Astrocyte (in vitro differentiated cells and primary cell): ENCODE measurements at regions not wholly inside any gene's neighbourhood (a gene's known extent, or its start where the extent isn't known, plus 50 kb on each side); places are given as distances from the start of the nearest gene placed in this dataset.

Experiments used
- DNase-seq: peaks from one replicate; pipeline ENCODE4 v3.0.0-alpha.2; 2010; ENCODE audit warnings: low read depth
- FAIRE-seq: peaks from 2 replicates; lab custom pipeline; 2011; peaks lifted over from hg19 to GRCh38; lab: Jason Lieb, UNC
- H2AFZ ChIP-seq: 2 replicates; pipeline ENCODE4 v1.6.0; 2012; ENCODE audit warnings: low read depth, low read length, inconsistent platforms
- H3K27ac ChIP-seq: 2 replicates; pipeline ENCODE4 v1.5.1; 2011; ENCODE audit warnings: low read depth, low read length, inconsistent platforms
- H3K27me3 ChIP-seq: 2 replicates; pipeline ENCODE4 v1.6.0; 2011; ENCODE audit warnings: low read length, inconsistent platforms; ENCODE audit not compliant: insufficient read depth
- H3K36me3 ChIP-seq: 2 replicates; pipeline ENCODE4 v1.5.1; 2011; ENCODE audit warnings: low read length, inconsistent platforms; ENCODE audit not compliant: insufficient read depth
- H3K4me1 ChIP-seq: 2 replicates; pipeline ENCODE4 v1.5.1; 2011; ENCODE audit warnings: low read length, inconsistent platforms; ENCODE audit not compliant: insufficient read depth
- H3K4me2 ChIP-seq: 2 replicates; pipeline ENCODE4 v1.6.0; 2012; ENCODE audit warnings: low read length, inconsistent platforms
- H3K4me3 ChIP-seq: 2 replicates; pipeline ENCODE4 v1.5.1; 2011; ENCODE audit warnings: low read depth, mild to moderate bottlenecking, low read length, inconsistent platforms; ENCODE audit not compliant: insufficient read depth
- H3K79me2 ChIP-seq: 2 replicates; pipeline ENCODE4 v1.6.0; 2012; ENCODE audit warnings: mild to moderate bottlenecking, low read length, inconsistent platforms; ENCODE audit not compliant: insufficient read depth
- H3K9ac ChIP-seq: 2 replicates; pipeline ENCODE4 v1.6.0; 2012; ENCODE audit warnings: mild to moderate bottlenecking, low read length, inconsistent platforms
- H3K9me3 ChIP-seq: 2 replicates; pipeline ENCODE4 v1.5.1; 2012; ENCODE audit warnings: low read depth, mild to moderate bottlenecking, low read length, inconsistent platforms; ENCODE audit not compliant: insufficient read depth
- H4K20me1 ChIP-seq: 2 replicates; pipeline ENCODE4 v1.6.0; 2012; ENCODE audit warnings: low read length, inconsistent platforms; ENCODE audit not compliant: insufficient read depth
- H3K27ac Mint-ChIP-seq: one replicate; pipeline ENCODE4 v1.8.0; 2021; ENCODE audit warnings: mild to moderate bottlenecking, mixed read lengths; ENCODE audit not compliant: unreplicated experiment
- H3K27me3 Mint-ChIP-seq: one replicate; pipeline ENCODE4 v1.8.0; 2021; ENCODE audit warnings: low read depth, mixed read lengths; ENCODE audit not compliant: unreplicated experiment
- H3K36me3 Mint-ChIP-seq: one replicate; pipeline ENCODE4 v1.8.0; 2021; ENCODE audit warnings: low read depth, mixed read lengths; ENCODE audit not compliant: unreplicated experiment
- H3K4me1 Mint-ChIP-seq: one replicate; pipeline ENCODE4 v1.8.0; 2021; ENCODE audit warnings: low read depth, mixed read lengths; ENCODE audit not compliant: unreplicated experiment
- H3K4me3 Mint-ChIP-seq: one replicate; pipeline ENCODE4 v1.8.0; 2021; ENCODE audit warnings: mild to moderate bottlenecking, moderate library complexity, mixed read lengths; ENCODE audit not compliant: unreplicated experiment
- H3K9me3 Mint-ChIP-seq: one replicate; pipeline ENCODE4 v1.8.0; 2021; ENCODE audit warnings: mild to moderate bottlenecking, mixed read lengths; ENCODE audit not compliant: unreplicated experiment
- CTCF ChIP-seq: IDR thresholded peaks from 2 replicates; pipeline ENCODE4 v1.5.1; 2011; ENCODE audit warnings: low read depth, mild to moderate bottlenecking, inconsistent platforms, low read length, moderate library complexity; ENCODE audit not compliant: insufficient read depth
- EZH2 ChIP-seq: IDR thresholded peaks from 2 replicates; pipeline ENCODE4 v1.6.1; 2012; ENCODE audit warnings: mild to moderate bottlenecking, low read length, inconsistent platforms; ENCODE audit not compliant: insufficient read depth

- no peak for TF ChIP-seq CTCF
- TF ChIP-seq EZH2, result no peak
- Histone ChIP-seq H3K4me1 (peaks cover 14% of the 10 kb centered on the region), H3K36me3 (no peaks in the 10 kb centered on the region), H3K9ac (peak overlapping the region; percentile 62), H2AFZ (peak overlapping the region; percentile 30), H3K27me3 (no peaks in the 10 kb centered on the region), H3K79me2 (no peaks in the 10 kb centered on the region), H3K27ac (peak overlapping the region; percentile 77), H4K20me1 (no peaks in the 10 kb centered on the region), H3K9me3 (no peaks in the 10 kb centered on the region), H3K4me2 (peak overlapping the region; percentile 71), H3K4me3 (no peak overlapping the region)
- Mint-ChIP-seq H3K27me3 (no peaks in the 10 kb centered on the region), H3K27ac (no peak overlapping the region), H3K9me3 (peaks cover 2% of the 10 kb centered on the region), H3K36me3 (no peaks in the 10 kb centered on the region), H3K4me3 (no peak overlapping the region), H3K4me1 (peaks cover 5% of the 10 kb centered on the region)
- DNase-seq (peak; percentile 89), FAIRE-seq (no peak)
Observed at GRCh38 chr1:14522926-14523241, 75.6 kb upstream of the KAZN start.

- DNase-seq, result no peak
- H3K4me2 ChIP-seq, result no peak overlapping the region
- no peak overlapping the region for H3K27ac ChIP-seq
- FAIRE-seq, result no peak
- peaks cover 14% of the 10 kb centered on the region for H3K4me1 ChIP-seq
- no peaks in the 10 kb centered on the region for H3K79me2 ChIP-seq
- Mint-ChIP-seq H3K27me3 (peaks cover 2% of the 10 kb centered on the region), H3K27ac (no peak overlapping the region), H3K4me1 (peaks cover 5% of the 10 kb centered on the region), H3K4me3 (no peak overlapping the region), H3K9me3 (peaks cover 2% of the 10 kb centered on the region), H3K36me3 (no peaks in the 10 kb centered on the region)
- H3K36me3 ChIP-seq, result no peaks in the 10 kb centered on the region
- no peaks in the 10 kb centered on the region for H3K9me3 ChIP-seq
- no peak for TF ChIP-seq EZH2
- no peak overlapping the region for H3K9ac ChIP-seq
- H3K4me3 ChIP-seq, result no peak overlapping the region
- H4K20me1 ChIP-seq, result no peaks in the 10 kb centered on the region
- no peaks in the 10 kb centered on the region for H3K27me3 ChIP-seq
- H2AFZ ChIP-seq, result no peak overlapping the region
Observed at GRCh38 chr1:14524826-14525636, 73.5 kb upstream of the KAZN start.

GRCh38 chr1:14529475-14529874, 69.0 kb upstream of the KAZN start:
- no peak overlapping the region for H3K4me2 ChIP-seq
- no peaks in the 10 kb centered on the region for H3K4me1 Mint-ChIP-seq
- no peak overlapping the region for H2AFZ ChIP-seq
- no peak overlapping the region for H3K9ac ChIP-seq
- DNase-seq, result no peak
- no peak overlapping the region for H3K4me3 Mint-ChIP-seq
- no peaks in the 10 kb centered on the region for H4K20me1 ChIP-seq
- no peaks in the 10 kb centered on the region for H3K27me3 ChIP-seq
- H3K27ac Mint-ChIP-seq, result no peak overlapping the region
- peaks cover 7% of the 10 kb centered on the region for H3K27me3 Mint-ChIP-seq
- no peaks in the 10 kb centered on the region for H3K9me3 ChIP-seq
- no peaks in the 10 kb centered on the region for H3K9me3 Mint-ChIP-seq
- H3K27ac ChIP-seq, result no peak overlapping the region
- H3K4me1 ChIP-seq, result no peaks in the 10 kb centered on the region
- TF ChIP-seq EZH2, result no peak
- TF ChIP-seq CTCF, result no peak
- no peak for FAIRE-seq
- no peaks in the 10 kb centered on the region for H3K79me2 ChIP-seq
- no peak overlapping the region for H3K4me3 ChIP-seq
- no peaks in the 10 kb centered on the region for H3K36me3 ChIP-seq
- no peaks in the 10 kb centered on the region for H3K36me3 Mint-ChIP-seq
